ENCODE measurements at regions not wholly inside any gene's neighbourhood (a gene's known extent, or its start where the extent isn't known, plus 50 kb on each side); places are given as distances from the start of the nearest gene placed in this dataset.

DNA sequence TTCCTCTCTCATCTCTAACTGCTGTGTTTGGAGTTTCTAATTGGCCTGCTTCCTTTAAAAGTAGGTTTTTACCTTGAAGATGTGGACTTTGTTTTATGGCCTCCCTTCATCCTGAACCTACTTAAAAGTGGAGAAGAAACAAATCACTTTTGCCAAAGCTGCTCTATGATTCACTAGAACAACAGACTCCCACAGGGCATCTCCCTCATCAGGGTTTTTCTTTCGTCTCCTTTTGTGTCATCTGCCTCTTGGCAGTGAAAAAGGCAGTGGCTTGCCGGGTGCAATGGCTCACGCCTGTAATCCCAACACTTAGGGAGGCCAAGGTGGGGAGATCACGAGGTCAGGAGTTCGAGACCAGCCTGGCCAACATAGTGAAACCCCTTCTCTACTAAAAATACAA lies 186.6 kb upstream of the MTNR1B start:
- TF ChIP-seq EZH2 (IDR thresholded peaks at IDR 0.05; ENCODE audit: low read length, unreplicated experiment) (no peak), EZH2phosphoT487 (IDR thresholded peaks at IDR 0.05; ENCODE audit: borderline replicate concordance, low read length) (no peak)
- TF ChIP-seq, protein P1, sequence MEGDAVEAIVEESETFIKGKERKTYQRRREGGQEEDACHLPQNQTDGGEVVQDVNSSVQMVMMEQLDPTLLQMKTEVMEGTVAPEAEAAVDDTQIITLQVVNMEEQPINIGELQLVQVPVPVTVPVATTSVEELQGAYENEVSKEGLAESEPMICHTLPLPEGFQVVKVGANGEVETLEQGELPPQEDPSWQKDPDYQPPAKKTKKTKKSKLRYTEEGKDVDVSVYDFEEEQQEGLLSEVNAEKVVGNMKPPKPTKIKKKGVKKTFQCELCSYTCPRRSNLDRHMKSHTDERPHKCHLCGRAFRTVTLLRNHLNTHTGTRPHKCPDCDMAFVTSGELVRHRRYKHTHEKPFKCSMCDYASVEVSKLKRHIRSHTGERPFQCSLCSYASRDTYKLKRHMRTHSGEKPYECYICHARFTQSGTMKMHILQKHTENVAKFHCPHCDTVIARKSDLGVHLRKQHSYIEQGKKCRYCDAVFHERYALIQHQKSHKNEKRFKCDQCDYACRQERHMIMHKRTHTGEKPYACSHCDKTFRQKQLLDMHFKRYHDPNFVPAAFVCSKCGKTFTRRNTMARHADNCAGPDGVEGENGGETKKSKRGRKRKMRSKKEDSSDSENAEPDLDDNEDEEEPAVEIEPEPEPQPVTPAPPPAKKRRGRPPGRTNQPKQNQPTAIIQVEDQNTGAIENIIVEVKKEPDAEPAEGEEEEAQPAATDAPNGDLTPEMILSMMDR (conservative IDR thresholded peaks at IDR 0.05; ENCODE audit: low read depth, low read length) = no peak
